Parathyroid adenoma (tissue), 2 donors: ENCODE measurements at regions not wholly inside any gene's neighbourhood (a gene's known extent, or its start where the extent isn't known, plus 50 kb on each side); places are given as distances from the start of the nearest gene placed in this dataset.

Source experiments
- H2AFZ ChIP-seq: fragments of 300-600 bp; sonication (generic); one replicate; pipeline ENCODE4 v1.7.0; 2017; ENCODE audit warnings: antibody characterized with exemption, mild to moderate bottlenecking
- H3K27ac ChIP-seq: fragments of 300-600 bp; sonication (generic); one replicate; pipeline ENCODE4 v1.7.0; 2017
- H3K27me3 ChIP-seq: fragments of 300-600 bp; sonication (generic); one replicate; pipeline ENCODE4 v1.7.0; 2017; ENCODE audit warnings: low read length; ENCODE audit not compliant: control insufficient read depth, insufficient read depth
- H3K36me3 ChIP-seq: fragments of 300-600 bp; sonication (generic); one replicate; pipeline ENCODE4 v1.7.0; 2017; ENCODE audit warnings: low read length; ENCODE audit not compliant: control insufficient read depth, insufficient read depth
- H3K4me1 ChIP-seq: fragments of 300-600 bp; sonication (generic); one replicate; pipeline ENCODE4 v1.7.0; 2017; ENCODE audit warnings: control low read depth
- H3K4me2 ChIP-seq: fragments of 300-600 bp; sonication (generic); one replicate; pipeline ENCODE4 v1.7.0; 2017; ENCODE audit warnings: low read length
- H3K4me3 ChIP-seq: fragments of 300-600 bp; sonication (generic); one replicate; pipeline ENCODE4 v1.7.0; 2017; ENCODE audit warnings: low read depth, low read length
- H3K79me2 ChIP-seq: fragments of 300-600 bp; sonication (generic); one replicate; pipeline ENCODE4 v1.7.0; 2017; ENCODE audit warnings: control low read depth
- H3K9ac ChIP-seq: fragments of 300-600 bp; sonication (generic); one replicate; pipeline ENCODE4 v1.7.0; 2017; ENCODE audit warnings: mild to moderate bottlenecking
- H3K9me3 ChIP-seq: fragments of 300-600 bp; sonication (generic); one replicate; pipeline ENCODE4 v1.7.0; 2017; ENCODE audit warnings: low read length; ENCODE audit not compliant: control insufficient read depth
- CTCF ChIP-seq: fragments of 300-600 bp; sonication (generic); IDR thresholded peaks from one replicate; pipeline ENCODE4 v1.7.0; 2017; ENCODE audit warnings: antibody characterized with exemption, mild to moderate bottlenecking
- donor health status: primary hyperparathyroidism.

- no peak for TF ChIP-seq CTCF
Measured at GRCh38 chr6:92701425-92702096, 717.8 kb downstream of the EPHA7 start.

GRCh38 chr6:92700411-92700810 is 718.9 kb downstream of the EPHA7 start:
- no peaks in the 10 kb centered on the region for H3K36me3 ChIP-seq
- H3K4me3 ChIP-seq: no peak overlapping the region
- no peak overlapping the region for H3K4me2 ChIP-seq
- TF ChIP-seq CTCF: no peak
- no peaks in the 10 kb centered on the region for H3K79me2 ChIP-seq
- no peaks in the 10 kb centered on the region for H3K4me1 ChIP-seq
- H3K9ac ChIP-seq: no peak overlapping the region
- H2AFZ ChIP-seq: no peak overlapping the region
- no peak overlapping the region for H3K27ac ChIP-seq
- H3K9me3 ChIP-seq: no peaks in the 10 kb centered on the region
- H3K27me3 ChIP-seq: no peaks in the 10 kb centered on the region

More at GRCh38 chr6:92701425-92702096, 717.8 kb downstream of the EPHA7 start:
- H3K36me3 ChIP-seq: no peaks in the 10 kb centered on the region
- no peaks in the 10 kb centered on the region for H3K27me3 ChIP-seq
- H3K27ac ChIP-seq: no peak overlapping the region
- no peaks in the 10 kb centered on the region for H3K9me3 ChIP-seq
- H3K4me1 ChIP-seq: no peaks in the 10 kb centered on the region
- no peak overlapping the region for H3K4me2 ChIP-seq
- H3K4me3 ChIP-seq: no peak overlapping the region
- no peak overlapping the region for H3K9ac ChIP-seq
- H3K79me2 ChIP-seq: no peaks in the 10 kb centered on the region
- no peak overlapping the region for H2AFZ ChIP-seq

- Histone ChIP-seq H3K36me3 (no peaks in the 10 kb centered on the region), H3K9ac (no peak overlapping the region)
- no peak for TF ChIP-seq CTCF
Measured at GRCh38 chr6:92690997-92691599, 728.3 kb downstream of the EPHA7 start.

GRCh38 chr6:92688342-92688741 is 731.0 kb downstream of the EPHA7 start:
- no peaks in the 10 kb centered on the region for H3K27me3 ChIP-seq
- no peaks in the 10 kb centered on the region for H3K36me3 ChIP-seq
- H2AFZ ChIP-seq: no peak overlapping the region
- H3K4me2 ChIP-seq: no peak overlapping the region
- TF ChIP-seq CTCF: no peak
- no peak overlapping the region for H3K27ac ChIP-seq
- H3K9ac ChIP-seq: no peak overlapping the region
- H3K4me1 ChIP-seq: no peaks in the 10 kb centered on the region
- H3K4me3 ChIP-seq: no peak overlapping the region
- no peaks in the 10 kb centered on the region for H3K79me2 ChIP-seq
- no peaks in the 10 kb centered on the region for H3K9me3 ChIP-seq

More at GRCh38 chr6:92690997-92691599, 728.3 kb downstream of the EPHA7 start:
- Histone ChIP-seq H3K79me2 (no peaks in the 10 kb centered on the region), H3K9me3 (no peaks in the 10 kb centered on the region), H3K27ac (no peak overlapping the region), H3K4me1 (no peaks in the 10 kb centered on the region), H2AFZ (no peak overlapping the region), H3K27me3 (no peaks in the 10 kb centered on the region), H3K4me3 (no peak overlapping the region), H3K4me2 (no peak overlapping the region)

- no peak overlapping the region for H3K27ac ChIP-seq
- no peaks in the 10 kb centered on the region for H3K27me3 ChIP-seq
- H3K79me2 ChIP-seq: no peaks in the 10 kb centered on the region
- no peaks in the 10 kb centered on the region for H3K9me3 ChIP-seq
- H3K36me3 ChIP-seq: no peaks in the 10 kb centered on the region
- no peak overlapping the region for H3K9ac ChIP-seq
- no peak overlapping the region for H3K4me3 ChIP-seq
- H3K4me2 ChIP-seq: no peak overlapping the region
- no peaks in the 10 kb centered on the region for H3K4me1 ChIP-seq
- H2AFZ ChIP-seq: no peak overlapping the region
- no peak for TF ChIP-seq CTCF
Measured at GRCh38 chr6:92687278-92687677, 732.1 kb downstream of the EPHA7 start.
